ENCODE measurements at regions not wholly inside any gene's neighbourhood (a gene's known extent, or its start where the extent isn't known, plus 50 kb on each side); places are given as distances from the start of the nearest gene placed in this dataset.
A peak's percentile ranks its signal among the peaks of the same experiment; 100 is the strongest.

DNA sequence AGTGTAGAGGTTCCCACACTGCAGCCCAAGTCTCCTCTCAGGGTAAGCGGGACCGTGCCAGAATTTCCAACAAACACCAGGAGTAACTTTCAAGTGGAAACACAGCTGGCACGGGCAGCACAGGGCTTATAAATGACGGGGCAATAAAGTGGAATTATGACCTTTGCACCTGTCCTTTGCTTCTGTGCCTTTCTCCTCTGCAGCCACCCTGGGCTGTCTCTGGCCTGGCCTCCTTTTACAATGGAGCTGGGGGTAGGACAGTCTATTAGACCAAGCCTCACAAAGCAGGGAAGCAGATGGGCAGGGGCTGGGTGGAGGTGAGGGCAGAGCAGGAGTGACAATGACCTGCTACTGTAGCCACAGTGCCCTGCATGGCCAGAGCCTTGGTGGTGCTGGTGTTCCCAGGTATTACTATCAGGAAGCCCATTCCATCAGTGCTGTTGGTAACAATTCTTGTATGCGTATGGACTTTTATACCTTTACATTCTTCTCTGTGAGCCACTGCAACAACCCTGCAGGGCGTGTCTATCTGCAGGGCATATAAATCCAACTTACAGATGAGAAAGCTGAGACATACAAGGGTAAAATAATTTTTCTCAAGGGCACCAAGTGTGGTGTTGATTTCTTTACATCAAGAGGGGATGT is 387.8 kb downstream of the CTTN start:
- H3K4me3 ChIP-seq = no peak overlapping the region
- no peaks in the 10 kb centered on the region for H3K36me3 ChIP-seq
- no peaks in the 10 kb centered on the region for H3K9me3 ChIP-seq
- H3K27ac ChIP-seq = no peak overlapping the region
- WGBS (ENCODE audit: insufficient coverage, low coverage, low lambda C conversion rate, missing lambda C conversion rate) = 64% methylated on average over 4 of the region's 6 CpGs
- ATAC-seq = peak; percentile 88 to 95 (median 92)
- TF ChIP-seq, protein P1, sequence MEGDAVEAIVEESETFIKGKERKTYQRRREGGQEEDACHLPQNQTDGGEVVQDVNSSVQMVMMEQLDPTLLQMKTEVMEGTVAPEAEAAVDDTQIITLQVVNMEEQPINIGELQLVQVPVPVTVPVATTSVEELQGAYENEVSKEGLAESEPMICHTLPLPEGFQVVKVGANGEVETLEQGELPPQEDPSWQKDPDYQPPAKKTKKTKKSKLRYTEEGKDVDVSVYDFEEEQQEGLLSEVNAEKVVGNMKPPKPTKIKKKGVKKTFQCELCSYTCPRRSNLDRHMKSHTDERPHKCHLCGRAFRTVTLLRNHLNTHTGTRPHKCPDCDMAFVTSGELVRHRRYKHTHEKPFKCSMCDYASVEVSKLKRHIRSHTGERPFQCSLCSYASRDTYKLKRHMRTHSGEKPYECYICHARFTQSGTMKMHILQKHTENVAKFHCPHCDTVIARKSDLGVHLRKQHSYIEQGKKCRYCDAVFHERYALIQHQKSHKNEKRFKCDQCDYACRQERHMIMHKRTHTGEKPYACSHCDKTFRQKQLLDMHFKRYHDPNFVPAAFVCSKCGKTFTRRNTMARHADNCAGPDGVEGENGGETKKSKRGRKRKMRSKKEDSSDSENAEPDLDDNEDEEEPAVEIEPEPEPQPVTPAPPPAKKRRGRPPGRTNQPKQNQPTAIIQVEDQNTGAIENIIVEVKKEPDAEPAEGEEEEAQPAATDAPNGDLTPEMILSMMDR (IDR thresholded peaks at IDR 0.05) = no peak
- TF ChIP-seq POLR2A (IDR thresholded peaks at IDR 0.05) = no peak
- H3K4me1 ChIP-seq = peaks cover 0 to 11% (median 3%) of the 10 kb centered on the region in 4 donors
- intact Hi-C loops (cut with DNase I) = no loop called here
- H3K27me3 ChIP-seq = no peaks in the 10 kb centered on the region
- DNase-seq = peak; percentile 42 to 78 (median 74)

DNA sequence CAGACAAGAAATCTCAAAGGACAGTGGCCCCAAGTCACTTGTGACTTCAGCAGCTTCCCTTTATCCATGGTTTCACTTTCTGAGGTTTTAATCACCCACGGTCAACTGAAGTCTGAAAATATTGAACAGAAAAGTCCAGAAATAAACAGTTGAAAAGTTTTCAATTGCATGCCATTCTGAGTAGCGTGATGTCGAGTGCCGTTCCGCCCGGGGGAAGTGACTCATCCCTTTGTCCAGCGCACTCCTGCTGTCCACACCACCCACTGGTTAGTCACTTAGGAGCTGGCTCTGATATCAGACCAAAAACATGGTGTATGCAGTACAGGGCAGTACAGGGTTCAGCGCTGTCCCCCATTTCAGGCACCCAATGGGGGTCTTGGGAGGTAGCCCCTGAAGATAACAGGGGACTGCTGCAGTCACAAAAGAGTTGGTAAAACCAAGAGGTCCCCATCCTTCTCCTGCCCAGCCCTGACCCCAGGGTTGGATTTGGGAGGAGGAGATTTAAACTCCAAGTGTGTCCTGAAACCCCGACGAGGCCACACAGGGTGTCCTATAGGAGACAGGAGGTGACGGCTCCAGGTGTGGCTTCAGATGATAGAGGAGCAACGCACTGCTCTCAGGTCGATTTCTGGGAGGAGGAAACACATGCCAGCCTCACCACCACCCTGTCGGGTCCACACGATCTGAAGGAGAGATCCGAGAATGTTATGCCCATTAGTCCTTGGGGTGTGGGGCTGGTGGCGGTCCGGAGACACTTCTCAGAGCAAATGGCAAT is 390.1 kb downstream of the CTTN start:
- DNase-seq (no peak), ATAC-seq (peak in 1 of 4 donors; percentile 19)
- peaks cover 0 to 5% (median 1%) of the 10 kb centered on the region in 4 donors for H3K9me3 ChIP-seq
- no peak overlapping the region for H3K4me3 ChIP-seq
- H3K36me3 ChIP-seq = no peaks in the 10 kb centered on the region
- TF ChIP-seq POLR2A (IDR thresholded peaks at IDR 0.05) = no peak
- TF ChIP-seq, protein P1 (IDR thresholded peaks at IDR 0.05) = no peak
- no peak overlapping the region for H3K27ac ChIP-seq
- H3K4me1 ChIP-seq = peaks cover 0 to 11% (median 3%) of the 10 kb centered on the region in 4 donors
- WGBS (ENCODE audit: insufficient coverage, low coverage, low lambda C conversion rate, missing lambda C conversion rate) = 93% methylated on average over 10 of the region's 18 CpGs
- no peaks in the 10 kb centered on the region for H3K27me3 ChIP-seq
- intact Hi-C loops (cut with DNase I) = no loop called here

DNA sequence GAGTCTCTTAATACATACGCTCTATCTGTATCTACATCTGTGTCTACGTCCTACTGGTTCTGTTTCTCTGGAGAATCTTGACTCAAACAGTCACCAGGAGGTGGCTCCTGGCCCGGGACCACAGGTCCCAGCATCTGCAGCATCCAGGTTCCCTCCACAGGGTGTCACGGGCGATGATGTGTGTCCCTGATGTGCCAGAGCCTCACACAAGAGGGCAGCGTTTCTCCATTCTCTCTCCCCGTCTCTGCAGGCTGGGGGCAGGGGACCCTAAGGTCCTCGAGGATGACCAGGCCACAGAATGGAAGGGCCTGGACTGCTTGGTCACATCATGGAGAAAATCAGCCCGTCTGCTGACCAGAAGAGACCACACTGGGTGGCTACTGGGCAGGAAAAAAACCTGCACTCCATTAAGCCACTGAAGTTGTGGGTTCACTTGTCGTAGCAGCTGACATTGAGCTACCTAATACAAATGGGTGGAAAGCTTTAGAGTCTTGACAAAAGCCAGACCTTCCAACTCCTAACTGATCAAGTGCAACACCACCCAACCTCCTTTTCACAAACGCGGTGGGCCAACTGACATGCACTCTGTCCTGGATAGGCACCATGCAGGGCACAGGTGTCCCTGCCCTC is 392.5 kb downstream of the CTTN start:
- 95% methylated on average over 4 of the region's 12 CpGs for WGBS (ENCODE audit: insufficient coverage, low coverage, low lambda C conversion rate, missing lambda C conversion rate)
- no peak for TF ChIP-seq POLR2A (IDR thresholded peaks at IDR 0.05)
- TF ChIP-seq, protein P1 (IDR thresholded peaks at IDR 0.05) = no peak
- no peak overlapping the region for H3K27ac ChIP-seq
- peaks cover 0 to 7% (median 3%) of the 10 kb centered on the region in 4 donors for H3K9me3 ChIP-seq
- H3K27me3 ChIP-seq = no peaks in the 10 kb centered on the region
- intact Hi-C loops (cut with DNase I) = no loop called here
- DNase-seq = no peak
- no peak for ATAC-seq
- no peaks in the 10 kb centered on the region for H3K36me3 ChIP-seq
- no peak overlapping the region for H3K4me3 ChIP-seq
- peaks cover 0 to 6% (median under 1%) of the 10 kb centered on the region in 4 donors for H3K4me1 ChIP-seq

DNA sequence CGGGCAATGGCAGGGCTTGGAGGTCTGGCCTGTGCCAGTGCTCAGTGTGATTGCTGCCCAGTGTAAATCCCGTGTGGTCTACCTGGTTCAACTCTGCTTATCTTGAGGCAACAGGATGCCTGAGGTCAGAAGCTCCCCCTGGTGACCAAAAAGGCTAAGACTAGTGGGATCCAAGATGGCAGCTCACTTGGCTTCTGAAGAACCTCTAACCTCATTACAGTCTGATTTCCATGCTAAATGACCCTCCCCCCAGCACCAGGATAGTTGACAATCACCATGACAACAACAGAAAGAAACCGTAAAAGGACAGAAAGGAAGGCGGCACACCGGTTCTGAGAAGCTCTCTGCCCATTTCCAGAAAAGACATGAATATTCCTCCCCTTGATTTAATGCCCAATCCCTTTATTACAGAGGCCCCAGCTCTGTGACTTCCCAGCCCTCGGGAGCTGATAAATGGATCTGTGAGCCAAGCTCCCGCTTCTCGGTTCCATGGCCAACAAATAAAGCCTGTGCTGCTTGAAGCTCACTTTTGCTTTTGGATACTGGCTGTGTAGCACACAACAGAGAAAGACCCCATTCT is 398.4 kb downstream of the CTTN start:
- DNase-seq (no peak), ATAC-seq (peak in 1 of 4 donors; percentile 16)
- H3K27ac ChIP-seq = no peak overlapping the region
- peaks cover 0 to 4% (median 1%) of the 10 kb centered on the region in 4 donors for H3K36me3 ChIP-seq
- peaks cover 0 to 7% (median 3%) of the 10 kb centered on the region in 4 donors for H3K9me3 ChIP-seq
- intact Hi-C loops (cut with DNase I) = no loop called here
- 91% methylated on average over 6 of the region's 8 CpGs for WGBS (ENCODE audit: insufficient coverage, low coverage, low lambda C conversion rate, missing lambda C conversion rate)
- H3K4me3 ChIP-seq = no peak overlapping the region
- H3K4me1 ChIP-seq = no peaks in the 10 kb centered on the region
- TF ChIP-seq POLR2A (IDR thresholded peaks at IDR 0.05) = no peak
- TF ChIP-seq, protein P1 (IDR thresholded peaks at IDR 0.05) = no peak
- H3K27me3 ChIP-seq = no peaks in the 10 kb centered on the region
